ENCODE measurements at regions not wholly inside any gene's neighbourhood (a gene's known extent, or its start where the extent isn't known, plus 50 kb on each side); places are given as distances from the start of the nearest gene placed in this dataset.

DNA sequence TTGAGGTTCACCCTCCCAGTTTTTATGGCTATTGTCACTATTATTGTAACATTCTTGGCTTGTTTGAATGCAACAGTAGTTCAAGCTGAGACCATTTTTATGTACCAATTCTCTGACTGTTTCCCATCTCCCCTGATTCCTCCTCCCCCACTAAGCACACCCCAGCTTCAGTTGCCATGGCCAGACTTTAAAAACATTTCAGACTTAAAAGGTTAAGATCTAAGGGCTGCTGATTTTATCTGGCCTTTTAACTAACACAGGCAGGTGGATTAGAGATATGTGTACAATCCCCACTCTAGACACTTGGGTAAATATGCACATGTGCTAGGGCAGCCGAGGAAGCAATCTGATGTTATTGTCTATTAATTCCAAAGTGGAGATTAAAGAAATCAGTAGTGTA is 386.3 kb upstream of the NR2F2 start:
- no peaks in the 10 kb centered on the region for H3K27me3 ChIP-seq
- TF ChIP-seq, protein P1, sequence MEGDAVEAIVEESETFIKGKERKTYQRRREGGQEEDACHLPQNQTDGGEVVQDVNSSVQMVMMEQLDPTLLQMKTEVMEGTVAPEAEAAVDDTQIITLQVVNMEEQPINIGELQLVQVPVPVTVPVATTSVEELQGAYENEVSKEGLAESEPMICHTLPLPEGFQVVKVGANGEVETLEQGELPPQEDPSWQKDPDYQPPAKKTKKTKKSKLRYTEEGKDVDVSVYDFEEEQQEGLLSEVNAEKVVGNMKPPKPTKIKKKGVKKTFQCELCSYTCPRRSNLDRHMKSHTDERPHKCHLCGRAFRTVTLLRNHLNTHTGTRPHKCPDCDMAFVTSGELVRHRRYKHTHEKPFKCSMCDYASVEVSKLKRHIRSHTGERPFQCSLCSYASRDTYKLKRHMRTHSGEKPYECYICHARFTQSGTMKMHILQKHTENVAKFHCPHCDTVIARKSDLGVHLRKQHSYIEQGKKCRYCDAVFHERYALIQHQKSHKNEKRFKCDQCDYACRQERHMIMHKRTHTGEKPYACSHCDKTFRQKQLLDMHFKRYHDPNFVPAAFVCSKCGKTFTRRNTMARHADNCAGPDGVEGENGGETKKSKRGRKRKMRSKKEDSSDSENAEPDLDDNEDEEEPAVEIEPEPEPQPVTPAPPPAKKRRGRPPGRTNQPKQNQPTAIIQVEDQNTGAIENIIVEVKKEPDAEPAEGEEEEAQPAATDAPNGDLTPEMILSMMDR (IDR thresholded peaks at IDR 0.05; ENCODE audit: low read depth, low read length), result no peak
- peaks cover 11% of the 10 kb centered on the region for H3K4me1 ChIP-seq (ENCODE audit: low read depth)
- no peak overlapping the region for H3K4me3 ChIP-seq
- H3K27ac ChIP-seq, result no peak overlapping the region
- H3K36me3 ChIP-seq, result no peaks in the 10 kb centered on the region
- H3K9me3 ChIP-seq (ENCODE audit: low read depth), result no peaks in the 10 kb centered on the region
- DNase-seq (ENCODE audit: low read depth in 1 of 2, low spot score in 1 of 2), result no peak

DNA sequence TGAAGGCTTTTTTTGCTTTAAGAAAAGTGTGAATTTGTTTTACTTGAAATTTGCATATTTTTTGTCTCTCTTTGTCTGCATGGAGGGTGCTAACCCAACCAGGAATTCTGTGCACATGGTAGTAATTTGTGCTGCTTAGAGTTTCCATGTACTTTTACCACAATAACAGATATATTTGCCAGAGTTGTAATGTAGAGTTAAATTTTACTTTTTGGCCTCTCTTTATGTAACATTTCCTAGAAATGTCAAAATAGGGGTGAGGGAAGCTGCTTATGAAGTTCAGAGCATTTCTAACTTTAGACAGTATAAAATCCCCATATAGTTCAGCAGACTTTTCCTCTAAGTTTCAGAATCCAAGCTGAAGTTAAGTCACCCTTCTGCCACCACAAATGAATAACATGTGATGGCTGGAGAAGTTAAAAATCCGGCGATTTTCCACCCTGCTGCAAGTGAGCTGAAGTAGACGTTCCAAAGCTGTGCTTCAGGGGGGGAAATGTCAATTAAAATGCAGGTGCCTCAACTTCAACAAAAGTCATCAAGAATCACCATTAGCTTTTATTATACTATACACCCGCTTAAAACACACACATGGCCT is 385.7 kb upstream of the NR2F2 start:
- no peak overlapping the region for H3K27ac ChIP-seq
- DNase-seq (ENCODE audit: low read depth in 1 of 2, low spot score in 1 of 2), result no peak
- H3K4me3 ChIP-seq, result no peak overlapping the region
- H3K27me3 ChIP-seq, result no peaks in the 10 kb centered on the region
- H3K9me3 ChIP-seq (ENCODE audit: low read depth), result no peaks in the 10 kb centered on the region
- peaks cover 11% of the 10 kb centered on the region for H3K4me1 ChIP-seq (ENCODE audit: low read depth)
- H3K36me3 ChIP-seq, result no peaks in the 10 kb centered on the region
- TF ChIP-seq, protein P1 (IDR thresholded peaks at IDR 0.05; ENCODE audit: low read depth, low read length), result no peak

DNA sequence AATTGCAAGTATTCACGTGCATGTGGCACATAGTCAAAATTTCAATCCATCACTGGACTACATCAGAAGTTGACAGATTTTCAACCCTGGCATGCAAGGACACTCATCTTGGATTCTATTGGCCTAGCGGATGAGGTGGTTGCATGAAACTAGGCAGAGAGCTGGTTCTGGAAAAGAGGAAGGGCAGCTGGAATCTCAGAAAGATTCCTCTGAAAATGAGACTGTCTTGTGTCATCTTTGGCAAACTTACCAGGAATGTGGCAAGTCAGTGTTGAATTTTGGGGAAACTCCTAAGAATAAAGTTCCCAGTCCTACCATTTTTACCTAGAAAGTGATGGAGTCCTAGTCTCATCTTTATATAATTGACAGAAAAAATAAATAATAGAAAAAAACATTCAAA is 384.3 kb upstream of the NR2F2 start:
- no peaks in the 10 kb centered on the region for H3K36me3 ChIP-seq
- H3K4me1 ChIP-seq (ENCODE audit: low read depth), result peaks cover 11% of the 10 kb centered on the region
- H3K9me3 ChIP-seq (ENCODE audit: low read depth), result no peaks in the 10 kb centered on the region
- H3K27me3 ChIP-seq, result no peaks in the 10 kb centered on the region
- no peak for DNase-seq (ENCODE audit: low read depth in 1 of 2, low spot score in 1 of 2)
- no peak overlapping the region for H3K4me3 ChIP-seq
- no peak overlapping the region for H3K27ac ChIP-seq
- TF ChIP-seq, protein P1 (IDR thresholded peaks at IDR 0.05; ENCODE audit: low read depth, low read length), result no peak

DNA sequence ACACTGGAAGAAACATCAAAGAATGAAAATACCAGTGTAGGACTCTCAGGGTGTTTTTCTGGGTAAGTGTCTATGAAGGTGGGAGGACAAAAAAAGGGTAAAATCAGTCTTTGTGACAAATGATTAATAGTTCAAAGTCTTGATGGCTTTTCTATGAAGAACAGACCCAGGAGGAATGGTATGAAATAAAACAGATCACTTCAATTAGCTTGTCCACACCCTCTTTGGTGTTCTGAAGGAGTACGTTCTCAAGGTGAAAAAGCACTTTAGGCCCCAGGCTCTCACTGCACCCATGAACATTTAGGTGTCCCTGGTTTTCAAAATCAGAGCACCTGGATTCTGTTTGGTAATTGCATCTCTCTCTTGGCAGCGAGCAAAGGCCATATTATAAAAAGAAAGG is 383.6 kb upstream of the NR2F2 start:
- Histone ChIP-seq H3K4me1 (ENCODE audit: low read depth) (peaks cover 11% of the 10 kb centered on the region), H3K36me3 (no peaks in the 10 kb centered on the region), H3K27me3 (no peaks in the 10 kb centered on the region), H3K9me3 (ENCODE audit: low read depth) (no peaks in the 10 kb centered on the region), H3K4me3 (no peak overlapping the region), H3K27ac (no peak overlapping the region)
- peak in 1 of 2 donors; percentile 54 for DNase-seq (ENCODE audit: low read depth in 1 of 2, low spot score in 1 of 2)
- TF ChIP-seq, protein P1 (IDR thresholded peaks at IDR 0.05; ENCODE audit: low read depth, low read length), result no peak

DNA sequence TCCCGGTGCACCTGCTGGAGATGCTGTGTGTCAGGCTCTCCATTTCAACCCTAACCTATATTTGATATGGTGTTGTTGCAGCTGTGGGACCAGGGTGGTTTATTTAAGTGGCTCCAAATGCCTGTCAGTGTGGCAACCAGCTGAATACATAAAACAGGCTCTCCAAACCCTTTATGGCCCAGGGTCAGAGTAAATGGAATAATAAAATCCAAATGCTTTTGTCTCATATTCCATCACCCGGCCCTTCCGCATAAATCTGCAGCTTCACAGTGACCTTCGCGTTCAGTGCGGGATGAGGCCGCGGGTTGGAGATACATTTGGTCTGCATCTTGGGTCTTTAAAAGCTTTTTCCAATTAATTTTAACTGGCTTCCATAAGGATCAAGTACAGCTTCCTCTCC is 382.1 kb upstream of the NR2F2 start:
- DNase-seq (ENCODE audit: low read depth in 1 of 2, low spot score in 1 of 2), result peak in 1 of 2 donors; percentile 41
- TF ChIP-seq, protein P1 (IDR thresholded peaks at IDR 0.05; ENCODE audit: low read depth, low read length), result no peak

More for the DNA sequence above, 382.1 kb upstream of the NR2F2 start:
- no peak overlapping the region for H3K4me3 ChIP-seq
- H3K27me3 ChIP-seq, result no peaks in the 10 kb centered on the region
- H3K36me3 ChIP-seq, result no peaks in the 10 kb centered on the region
- H3K9me3 ChIP-seq (ENCODE audit: low read depth), result no peaks in the 10 kb centered on the region
- H3K27ac ChIP-seq, result no peak overlapping the region
- peaks cover 11% of the 10 kb centered on the region for H3K4me1 ChIP-seq (ENCODE audit: low read depth)

Measured in cardiac muscle cell (in vitro differentiated cells and primary cell).